Hepatocyte (in vitro differentiated cells): ENCODE measurements at regions not wholly inside any gene's neighbourhood (a gene's known extent, or its start where the extent isn't known, plus 50 kb on each side); places are given as distances from the start of the nearest gene placed in this dataset.
"Not testable (repeated sequence)": the region's sequence is repeated elsewhere in the genome, so short reads cannot be mapped to it uniquely, and the experiment has no call there.

Experiments
- CTCF ChIP-seq: fragments of 200-600 bp; sonication (generic); IDR thresholded peaks from 2 replicates; pipeline ENCODE4 v1.5.1; 2016; ENCODE audit warnings: antibody characterized with exemption, mild to moderate bottlenecking; ENCODE audit not compliant: poor library complexity
- EZH2 ChIP-seq: fragments of 200-600 bp; sonication (generic); IDR thresholded peaks from 2 replicates; pipeline ENCODE4 v1.6.1; 2016; ENCODE audit warnings: antibody characterized with exemption, mild to moderate bottlenecking, borderline replicate concordance
- EZH2phosphoT487 ChIP-seq: fragments of 200-600 bp; sonication (generic); IDR thresholded peaks from one replicate; pipeline ENCODE4 v1.6.1; 2018; ENCODE audit warnings: antibody characterized with exemption, mild to moderate bottlenecking, low read depth, moderate library complexity; ENCODE audit not compliant: unreplicated experiment, severe bottlenecking

- not testable (repeated sequence) for TF ChIP-seq CTCF, EZH2phosphoT487, EZH2
Measured at GRCh38 chr10:23671866-23672265, 233.0 kb downstream of the OTUD1 start.
